ENCODE measurements at regions not wholly inside any gene's neighbourhood (a gene's known extent, or its start where the extent isn't known, plus 50 kb on each side); places are given as distances from the start of the nearest gene placed in this dataset.

GRCh38 chr5:90185897-90186468 lies 223.6 kb downstream of the CETN3 start:
- DNase-seq: no peak

- DNase-seq: no peak
These were observed 224.8 kb downstream of the CETN3 start for GRCh38 chr5:90184764-90185163.

DNA sequence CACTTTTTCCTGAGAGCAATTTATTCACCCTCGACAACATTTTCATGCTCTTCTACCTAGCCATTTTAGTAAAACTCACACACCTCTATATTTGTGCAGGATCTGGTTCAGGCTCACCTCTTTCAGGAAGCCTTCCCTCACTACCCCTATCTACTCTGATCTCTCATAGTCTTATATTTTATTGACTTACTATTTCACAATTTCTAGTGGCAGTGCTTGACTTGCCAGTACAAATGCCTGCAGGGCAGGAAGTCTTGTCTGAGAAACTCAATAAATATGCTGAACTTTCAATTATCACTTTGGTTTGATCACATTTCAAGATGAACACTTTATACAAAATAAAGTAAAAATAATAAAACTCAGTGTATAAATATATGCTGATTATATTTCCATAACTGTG lies 226.8 kb downstream of the CETN3 start:
- DNase-seq: no peak

- DNase-seq: no peak
These were observed 235.3 kb downstream of the CETN3 start for GRCh38 chr5:90174236-90174635.

- no peak for DNase-seq
These were observed 236.1 kb downstream of the CETN3 start for GRCh38 chr5:90173299-90174030.

DNA sequence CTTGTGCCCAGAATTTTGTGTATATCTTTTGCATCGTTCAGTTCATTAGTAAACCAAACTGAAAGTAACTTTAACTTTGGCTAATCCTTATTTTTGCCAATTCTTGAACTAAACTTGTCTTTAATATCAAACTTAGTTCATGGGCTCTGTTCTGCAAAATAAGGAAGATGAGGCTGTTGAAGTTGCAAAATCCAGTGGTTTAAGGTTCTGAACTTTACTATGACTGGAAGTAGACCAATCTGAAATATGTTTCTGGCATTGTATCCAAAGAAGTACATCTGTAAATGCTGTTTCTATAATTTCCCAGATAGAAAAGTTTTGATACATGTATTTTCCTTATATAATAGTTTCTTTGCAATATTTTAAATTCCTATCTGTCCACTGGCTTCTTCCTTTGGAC lies 238.1 kb downstream of the CETN3 start:
- DNase-seq: no peak

- no peak for DNase-seq
These were observed 239.3 kb downstream of the CETN3 start for GRCh38 chr5:90170261-90170660.

GRCh38 chr5:90169078-90169477 lies 240.5 kb downstream of the CETN3 start:
- no peak for DNase-seq

DNA sequence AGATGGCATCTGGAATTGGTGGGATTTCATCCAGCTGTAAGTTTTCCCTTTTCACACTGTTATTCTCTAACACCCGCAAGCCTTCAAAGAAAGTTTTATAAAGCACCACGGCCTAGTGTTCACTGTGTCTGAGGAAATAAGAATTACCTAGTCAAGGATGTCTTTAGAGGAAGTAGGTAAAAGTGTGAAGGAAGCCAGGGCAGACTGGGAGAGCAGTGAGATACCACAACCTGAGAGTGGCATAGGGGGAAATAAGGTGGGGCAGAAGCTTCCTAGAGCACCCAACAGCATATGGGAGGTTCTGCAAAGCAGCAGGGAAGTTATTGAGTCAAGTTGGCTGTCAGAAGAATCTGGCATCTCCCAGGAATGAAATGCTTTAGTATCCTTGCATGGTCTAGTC lies 241.2 kb downstream of the CETN3 start:
- DNase-seq: no peak

DNA sequence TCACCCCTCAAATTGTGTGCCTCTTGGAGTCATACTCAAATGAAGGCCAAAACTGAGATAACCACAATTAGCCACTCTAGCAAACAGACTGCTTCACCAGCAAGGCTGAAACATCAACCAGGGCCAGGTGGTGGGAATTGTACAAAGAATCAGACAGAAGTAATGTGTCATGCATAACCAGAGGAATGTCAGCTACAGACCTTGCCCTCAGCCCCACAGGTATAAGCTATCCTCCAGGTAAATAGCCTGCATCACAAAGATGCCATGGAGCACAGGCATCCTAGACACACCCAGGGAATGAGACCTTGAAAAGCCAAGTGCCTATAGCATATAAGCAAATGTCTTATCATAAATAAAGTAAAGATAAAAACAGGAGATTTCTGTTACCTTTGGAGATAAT lies 242.7 kb downstream of the CETN3 start:
- no peak for DNase-seq

DNA sequence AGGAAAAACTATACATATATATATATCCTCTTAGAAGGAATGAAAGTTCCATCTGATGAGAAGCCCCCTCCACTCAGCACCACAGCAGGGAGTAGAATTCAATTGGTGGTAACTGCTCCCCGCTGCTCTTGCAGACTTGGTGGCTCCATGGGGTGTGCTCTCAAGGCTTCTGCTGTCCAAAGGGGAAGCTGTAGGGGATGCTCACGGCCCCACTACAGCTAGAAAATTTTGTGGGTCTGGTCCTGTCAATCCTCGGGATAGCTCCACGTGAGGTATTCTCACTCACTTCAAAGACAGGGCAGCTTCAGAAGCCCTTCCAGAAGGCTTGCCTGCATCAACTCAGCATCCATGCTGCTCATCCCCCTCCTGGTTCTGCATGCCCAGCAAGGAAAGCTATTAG lies 247.2 kb downstream of the CETN3 start:
- DNase-seq: no peak

DNA sequence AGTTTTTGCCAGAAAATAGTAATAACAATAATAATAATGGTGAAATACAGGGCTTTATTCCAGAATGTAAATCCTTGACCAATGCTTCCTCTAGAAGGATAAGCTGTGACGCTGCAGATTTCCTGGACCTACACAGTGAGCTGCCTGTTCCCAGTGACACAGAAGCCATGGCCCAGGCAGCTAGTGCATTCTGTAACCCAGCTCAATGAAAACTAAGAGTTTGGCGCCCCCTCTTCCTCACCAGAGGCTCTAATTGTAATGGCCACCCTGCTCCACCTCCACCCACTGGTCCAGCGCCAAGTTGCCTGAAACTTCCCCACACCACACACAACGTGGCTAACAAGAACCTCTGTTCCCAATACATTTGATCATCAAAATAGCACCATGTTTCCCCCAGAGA lies 248.1 kb downstream of the CETN3 start:
- no peak for DNase-seq

GRCh38 chr5:90158131-90158530 lies 251.4 kb downstream of the CETN3 start:
- no peak for DNase-seq

- DNase-seq: no peak
These were observed 256.5 kb downstream of the CETN3 start for GRCh38 chr5:90153031-90153430.

GRCh38 chr5:90144625-90145327 lies 264.8 kb downstream of the CETN3 start:
- DNase-seq: no peak

DNA sequence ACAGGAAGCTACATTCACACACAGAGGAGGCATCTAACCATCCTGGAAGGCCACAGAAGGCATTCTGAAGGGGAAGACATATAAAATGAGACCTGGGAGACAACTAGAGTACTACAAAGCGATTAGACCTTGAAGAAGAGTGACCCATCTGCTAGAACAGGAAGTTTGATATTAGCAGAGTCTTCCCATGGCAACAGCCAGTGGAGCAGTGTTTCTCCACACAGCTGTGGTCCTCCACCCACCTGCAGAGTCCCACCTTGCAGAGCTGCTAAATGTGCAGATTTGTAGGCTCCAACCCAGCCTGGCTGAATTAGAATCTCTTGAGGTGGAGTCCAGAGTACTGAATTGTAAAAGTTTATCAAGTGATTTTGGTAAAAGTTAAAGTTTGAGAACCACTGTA lies 267.0 kb downstream of the CETN3 start:
- DNase-seq: no peak

- DNase-seq: no peak
These were observed 267.6 kb downstream of the CETN3 start for GRCh38 chr5:90141984-90142383.

DNA sequence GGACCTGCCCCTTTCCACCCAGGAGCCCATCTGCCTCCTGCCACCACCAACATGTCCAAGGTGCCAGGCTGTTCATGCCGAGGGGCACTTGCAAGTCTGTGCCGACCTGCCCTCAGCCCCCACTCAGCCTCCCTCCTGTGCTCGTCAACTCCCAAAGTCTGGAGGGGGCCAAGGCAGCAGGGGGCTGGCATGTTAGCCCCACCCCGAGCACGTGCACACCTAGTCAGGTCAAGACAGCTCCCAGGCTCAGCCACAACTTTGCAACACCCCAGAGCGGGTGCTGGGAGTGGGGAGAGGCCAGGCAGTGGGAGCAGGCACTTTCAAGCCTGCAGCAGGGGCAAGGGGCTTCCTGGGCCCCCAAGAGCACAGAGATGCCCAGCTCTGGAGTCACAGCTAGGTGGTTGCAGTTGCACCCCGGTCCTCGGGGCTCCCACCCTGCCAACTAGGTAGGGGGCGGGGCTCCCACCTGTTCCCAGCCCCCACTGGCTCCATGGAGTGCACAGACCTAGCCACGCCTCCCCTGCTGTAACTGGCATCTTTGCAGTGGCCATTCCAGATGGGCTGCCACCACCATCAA lies 272.5 kb downstream of the CETN3 start:
- DNase-seq: no peak

GRCh38 chr5:90135779-90136378 lies 273.7 kb downstream of the CETN3 start:
- no peak for DNase-seq

GRCh38 chr5:90134892-90135291 lies 274.7 kb downstream of the CETN3 start:
- DNase-seq: no peak

DNA sequence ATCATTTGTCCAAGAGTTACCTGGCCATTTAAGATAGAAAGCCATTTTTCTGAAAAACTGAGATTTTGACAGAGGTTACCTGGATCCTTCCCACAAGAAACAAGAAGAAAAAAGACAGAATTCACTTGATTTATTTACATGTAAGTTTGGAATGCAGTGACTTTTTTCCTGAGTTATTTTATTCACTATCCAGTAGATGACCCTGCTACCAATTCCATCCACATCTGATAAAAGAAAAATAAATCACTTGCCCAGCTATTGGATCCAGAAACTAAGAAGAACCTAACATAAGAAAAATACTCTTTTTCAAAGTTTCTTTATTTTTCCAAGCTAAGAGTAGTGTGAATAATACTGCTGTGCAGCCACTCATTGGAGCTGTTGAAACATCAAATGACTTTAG lies 275.2 kb downstream of the CETN3 start:
- no peak for DNase-seq

DNA sequence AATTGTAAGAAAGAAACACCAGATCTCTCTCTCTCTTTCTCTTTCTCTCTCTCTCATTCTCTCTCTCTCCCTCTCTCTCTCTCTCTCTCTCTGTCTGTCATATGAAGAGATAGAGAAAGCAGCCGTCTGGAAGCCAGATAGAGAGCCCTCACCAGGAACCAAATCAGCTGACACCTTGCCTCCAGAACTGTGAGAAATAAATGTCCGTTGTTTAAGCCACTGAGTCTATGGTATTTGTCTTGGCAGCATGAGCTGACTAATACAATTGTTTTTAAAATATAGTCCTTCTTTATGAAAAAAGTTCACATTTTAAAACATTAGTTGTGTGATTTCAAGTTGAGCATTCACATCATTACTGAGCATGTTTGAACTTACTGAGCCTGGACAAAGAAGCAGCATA lies 275.6 kb downstream of the CETN3 start:
- DNase-seq: no peak

GRCh38 chr5:90131383-90132133 lies 278.0 kb downstream of the CETN3 start:
- no peak for DNase-seq

All from stimulated activated naive CD4-positive, alpha-beta T cell treated with Interleukin-2 at 50 U/mL for 16 hours (primary cell).